Stimulated activated CD4-positive, alpha-beta T cell treated with anti-CD3 and anti-CD28 coated beads, Interleukin-1b, Interleukin-23, amount 100 ng/mL, for 48 hours (primary cell): ENCODE measurements at regions not wholly inside any gene's neighbourhood (a gene's known extent, or its start where the extent isn't known, plus 50 kb on each side); places are given as distances from the start of the nearest gene placed in this dataset.
"Not testable (repeated sequence)": the region's sequence is repeated elsewhere in the genome, so short reads cannot be mapped to it uniquely, and the experiment has no call there.

ENCODE experiments used
- DNase-seq: peaks from one replicate; pipeline ENCODE4 v3.0.0-alpha.2; 2020

- no peak for DNase-seq
Measured at GRCh38 chr4:72666910-72667309, 97.9 kb upstream of the ADAMTS3 start.

- DNase-seq: no peak
Measured at GRCh38 chr4:72665171-72665968, 96.3 kb upstream of the ADAMTS3 start.

- DNase-seq: no peak
Measured at GRCh38 chr4:72663828-72664227, 94.8 kb upstream of the ADAMTS3 start.

- DNase-seq: no peak
Measured at GRCh38 chr4:72661830-72662229, 92.8 kb upstream of the ADAMTS3 start.

- DNase-seq: no peak
Measured at GRCh38 chr4:72641611-72642010, 72.6 kb upstream of the ADAMTS3 start.

- DNase-seq: not testable (repeated sequence)
Measured at GRCh38 chr4:72636866-72637265, 67.8 kb upstream of the ADAMTS3 start.

GRCh38 chr4:72635931-72636330 lies 66.9 kb upstream of the ADAMTS3 start:
- not testable (repeated sequence) for DNase-seq

- DNase-seq: not testable (repeated sequence)
Measured at GRCh38 chr4:72632253-72632652, 63.2 kb upstream of the ADAMTS3 start.

- no peak for DNase-seq
Measured at GRCh38 chr4:72631296-72631695, 62.3 kb upstream of the ADAMTS3 start.

- DNase-seq: no peak
Measured at GRCh38 chr4:72629540-72629939, 60.5 kb upstream of the ADAMTS3 start.

GRCh38 chr4:72627723-72628122 lies 58.7 kb upstream of the ADAMTS3 start:
- DNase-seq: no peak
